Left ventricle myocardium superior (tissue), 1 donor: ENCODE measurements at regions not wholly inside any gene's neighbourhood (a gene's known extent, or its start where the extent isn't known, plus 50 kb on each side); places are given as distances from the start of the nearest gene placed in this dataset.

Experiments
- ATAC-seq: fragments of 200-7000 bp; cut with Tn5 transposase; one replicate; pipeline ENCODE4 v1.9.1; 2020; ENCODE audit warnings: mild to moderate bottlenecking, moderate library complexity
- DNase-seq: peaks from one replicate; pipeline ENCODE4 v3.0.0-alpha.2; 2020
- intact Hi-C: fragments of 100-400 bp; cut with micrococcal nuclease; formaldehyde crosslinking; loops from one replicate; pipeline ENCODE4 v1.11.0; 2022
- donor health status: DM: no; HTN: yes; CAD: no; lungs with severe emphysema.

DNA sequence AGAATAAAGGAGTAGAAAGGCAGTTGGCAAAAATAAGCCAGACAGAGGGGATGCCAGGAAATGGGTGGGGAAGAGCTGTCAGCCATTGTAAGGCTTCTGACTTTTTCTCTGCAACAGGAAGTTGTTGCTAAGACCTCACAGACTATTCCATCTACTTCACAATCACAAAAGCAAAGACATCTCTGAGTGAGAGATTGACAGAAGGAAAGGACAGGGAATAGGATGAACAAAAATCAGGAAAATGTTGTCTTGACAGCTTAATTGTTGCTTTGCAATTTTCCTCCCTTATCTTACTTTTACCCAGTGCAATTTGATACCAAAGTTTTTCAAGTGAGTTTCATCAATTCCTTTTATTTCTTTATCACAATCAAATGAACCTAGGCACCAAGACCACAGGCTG lies 291.2 kb downstream of the CBLN4 start:
- ATAC-seq = no peak
- intact Hi-C loops = no loop called here
- no peak for DNase-seq

DNA sequence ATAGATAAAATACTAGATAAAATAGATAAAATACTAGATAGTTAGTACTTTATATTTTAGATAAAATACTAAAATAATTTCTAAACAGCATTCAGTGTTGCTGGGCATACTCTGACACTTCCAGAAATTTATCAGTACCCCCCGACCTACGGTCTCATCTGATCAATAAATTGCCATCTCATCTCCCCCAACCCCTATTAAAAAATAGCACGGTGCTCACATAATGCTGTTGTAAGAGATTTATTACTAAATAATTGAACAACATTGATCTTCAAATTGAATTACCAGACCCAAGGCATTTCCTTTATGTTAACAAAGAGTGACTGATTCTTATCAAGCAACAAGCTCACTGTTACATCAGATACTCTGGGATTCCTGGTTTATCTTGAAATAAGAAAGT lies 300.9 kb downstream of the CBLN4 start:
- ATAC-seq (no peak), DNase-seq (no peak)
- intact Hi-C loops = no loop called here

DNA sequence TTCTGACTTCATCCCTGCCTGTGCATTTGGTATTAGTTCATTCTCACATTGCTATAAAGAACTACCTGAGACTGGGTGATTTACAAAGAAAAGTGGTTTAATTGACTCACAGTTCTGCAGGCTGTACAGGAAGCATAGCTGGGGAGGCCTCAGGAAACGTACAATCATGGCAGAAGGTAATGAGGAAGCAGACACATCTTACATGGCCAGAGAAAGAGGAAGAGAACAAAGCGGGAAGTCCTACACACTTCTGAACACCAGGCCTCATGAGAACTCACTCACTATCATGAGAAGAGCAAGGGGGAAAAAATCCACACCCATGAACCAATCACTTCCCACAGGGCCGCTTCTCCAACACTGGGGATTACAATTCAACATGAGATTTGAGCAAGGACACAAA lies 303.9 kb downstream of the CBLN4 start:
- ATAC-seq (no peak), DNase-seq (no peak)
- intact Hi-C loops = no loop called here

DNA sequence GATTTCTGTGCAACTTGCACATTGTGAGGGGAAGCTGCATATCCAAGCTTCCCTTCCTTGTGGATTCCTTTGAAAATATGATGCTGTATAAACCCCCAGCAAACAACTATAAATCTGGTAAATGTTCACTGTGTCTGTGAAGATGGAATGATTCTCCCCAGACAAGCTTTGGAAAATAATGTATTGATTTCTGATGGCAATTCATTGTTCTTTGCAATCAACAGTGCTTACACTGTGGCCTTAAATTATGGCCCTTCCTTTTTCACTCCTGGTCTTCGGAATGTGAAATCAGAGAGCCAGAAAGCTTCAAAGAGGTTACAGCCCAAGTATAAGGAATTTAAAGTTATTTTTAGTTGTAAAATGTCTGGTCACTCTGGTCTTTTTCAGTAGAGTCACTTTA lies 308.8 kb downstream of the CBLN4 start:
- DNase-seq = no peak
- intact Hi-C loops = no loop called here
- ATAC-seq = no peak

DNA sequence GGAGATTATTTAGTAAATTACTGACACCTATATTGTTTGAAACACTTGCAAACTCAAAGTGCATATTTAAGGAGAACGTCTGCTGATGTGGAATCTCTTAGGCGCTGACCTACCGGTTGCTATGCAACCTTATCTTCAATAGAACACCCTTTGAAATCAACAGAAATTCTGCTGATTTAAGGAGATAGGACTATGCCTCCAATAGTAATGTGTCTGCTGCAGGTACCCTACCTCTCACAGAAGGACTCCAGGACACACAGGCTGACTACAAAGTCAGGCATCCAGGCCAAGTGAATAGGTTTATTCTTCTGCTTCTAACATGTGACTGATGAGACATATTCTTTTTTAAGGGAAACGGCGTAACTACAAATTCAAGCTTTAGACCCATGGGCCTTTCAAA lies 311.7 kb downstream of the CBLN4 start:
- intact Hi-C loops = no loop called here
- ATAC-seq = no peak
- no peak for DNase-seq

DNA sequence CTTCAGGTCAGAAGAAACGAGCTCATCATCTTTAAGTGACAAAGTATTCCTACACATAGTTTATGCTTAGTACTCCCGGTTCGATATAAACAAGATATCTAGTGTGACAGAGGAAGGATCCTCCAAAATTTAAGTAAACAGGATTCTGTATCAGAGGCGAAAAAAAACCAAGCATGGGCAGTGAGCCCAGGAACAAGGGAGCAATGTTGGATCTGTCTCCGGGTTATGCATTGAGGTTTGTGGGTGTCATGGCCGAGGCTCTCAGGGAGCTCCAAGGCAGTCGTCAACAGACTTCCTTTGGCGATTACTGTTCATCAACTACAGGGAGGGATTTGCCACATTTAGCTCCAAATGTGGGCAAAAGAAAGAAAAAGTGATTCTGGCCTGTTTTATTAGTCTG lies 319.5 kb downstream of the CBLN4 start:
- intact Hi-C loops = no loop called here
- ATAC-seq (no peak), DNase-seq (no peak)

DNA sequence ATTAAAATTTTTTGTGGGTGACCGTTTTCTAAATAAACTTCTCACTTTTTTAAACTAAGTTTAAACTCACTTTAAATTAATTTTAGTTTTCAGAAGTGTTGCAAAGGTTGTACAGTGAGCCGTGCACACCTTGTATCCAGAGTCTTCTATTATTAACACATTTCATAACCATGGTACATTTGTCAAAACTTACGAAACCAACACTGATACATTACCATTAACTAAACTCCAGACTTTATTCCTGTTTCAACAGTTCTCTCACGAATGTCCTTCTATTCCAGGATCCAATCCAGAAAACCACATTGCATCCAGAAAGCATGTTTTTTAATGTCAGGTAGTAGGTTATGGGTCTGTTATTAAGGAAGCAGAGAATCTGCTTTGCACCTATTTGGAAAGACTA lies 319.9 kb downstream of the CBLN4 start:
- intact Hi-C loops = no loop called here
- DNase-seq = no peak
- ATAC-seq = no peak

DNA sequence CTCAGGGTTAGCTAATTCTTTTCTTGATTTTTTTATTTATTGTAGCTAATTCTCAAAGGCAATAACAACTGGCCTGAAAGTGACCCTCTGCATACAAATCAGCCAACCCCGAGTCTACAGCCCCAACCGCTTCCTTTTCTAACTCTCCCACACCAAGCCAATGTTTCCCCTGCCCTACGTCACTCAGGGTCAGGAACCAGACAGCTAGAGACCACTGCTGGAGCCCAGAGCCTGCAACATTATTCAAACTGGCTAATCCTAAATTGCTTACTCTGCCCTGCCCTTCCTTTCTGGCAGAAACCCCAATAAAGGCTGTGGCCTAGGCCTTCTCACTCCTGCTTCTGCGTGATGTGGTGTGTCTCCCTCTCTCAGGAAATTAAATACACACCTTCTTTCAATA lies 320.7 kb downstream of the CBLN4 start:
- no peak for ATAC-seq
- DNase-seq = peak; percentile 11
- intact Hi-C loops = no loop called here

DNA sequence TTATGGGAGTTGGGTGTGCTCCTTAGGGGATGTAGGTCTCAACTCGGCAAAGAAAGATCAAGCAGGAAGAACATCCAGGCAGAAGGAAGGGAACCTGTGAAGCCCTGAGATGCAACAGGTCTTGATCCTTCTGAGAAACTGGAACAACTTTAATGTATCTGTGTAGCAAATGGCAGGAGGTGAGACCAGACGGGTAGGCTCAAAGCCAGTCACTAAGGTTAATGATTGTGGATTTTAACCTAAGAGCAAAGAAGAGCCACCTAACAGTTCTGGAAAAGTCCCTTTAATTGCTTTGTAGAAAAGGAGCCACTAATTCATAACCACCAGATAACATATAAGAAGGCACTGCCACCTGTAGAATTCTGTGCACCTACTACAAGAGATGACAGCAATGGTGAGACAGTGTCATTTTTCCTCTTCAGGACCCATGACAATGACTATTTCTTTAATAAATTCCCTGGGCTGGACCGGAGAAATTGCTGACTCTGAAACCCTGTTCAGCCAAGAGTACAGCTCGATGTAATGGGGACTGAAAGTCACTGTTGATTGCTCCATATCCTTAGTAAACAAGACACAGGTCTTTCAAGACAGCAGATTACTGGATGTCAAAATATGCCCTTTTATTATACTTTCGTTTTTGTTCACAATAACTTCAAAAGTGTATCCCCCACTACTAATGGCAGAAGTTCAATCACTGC lies 326.2 kb downstream of the CBLN4 start:
- no peak for DNase-seq
- ATAC-seq = no peak
- intact Hi-C loops = no loop called here

DNA sequence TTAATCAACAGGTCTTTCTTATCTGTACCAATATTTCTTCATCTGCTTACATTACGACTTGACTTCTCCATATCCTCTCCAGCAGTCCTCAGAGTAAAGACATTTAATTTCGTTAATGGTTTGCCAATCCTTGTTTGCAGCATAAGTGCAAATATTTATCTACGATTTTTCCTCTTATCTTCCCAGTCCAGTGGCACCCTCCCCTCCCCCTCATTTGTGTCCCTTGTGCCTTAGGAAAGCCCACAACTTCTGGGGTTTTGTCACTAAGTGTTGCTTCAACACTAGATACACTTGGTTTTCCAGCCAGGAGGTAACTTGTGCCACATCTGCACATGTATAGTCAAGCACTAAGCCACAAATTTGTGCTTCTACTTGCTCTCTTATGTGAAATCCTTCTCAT lies 327.2 kb downstream of the CBLN4 start:
- DNase-seq (no peak), ATAC-seq (no peak)
- intact Hi-C loops = no loop called here

DNA sequence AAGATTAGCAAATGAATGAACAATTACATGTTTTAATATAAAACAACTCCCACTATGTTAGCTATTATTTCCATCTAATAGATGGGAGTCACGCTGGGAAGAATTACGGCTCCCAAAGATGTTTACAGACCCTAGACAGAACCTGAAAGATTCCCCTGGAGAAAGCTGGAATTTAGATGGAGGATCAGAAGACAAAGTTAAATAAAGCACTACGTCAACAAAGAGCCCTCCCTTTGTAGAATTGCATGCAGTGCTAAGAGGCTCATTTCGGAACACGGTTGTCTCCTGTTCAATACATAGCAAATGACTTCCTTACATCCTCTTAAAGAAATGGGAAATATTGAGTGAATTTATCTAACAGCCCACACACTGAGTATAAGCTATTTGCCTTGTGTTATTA lies 328.3 kb downstream of the CBLN4 start:
- intact Hi-C loops = no loop called here
- DNase-seq (no peak), ATAC-seq (no peak)

DNA sequence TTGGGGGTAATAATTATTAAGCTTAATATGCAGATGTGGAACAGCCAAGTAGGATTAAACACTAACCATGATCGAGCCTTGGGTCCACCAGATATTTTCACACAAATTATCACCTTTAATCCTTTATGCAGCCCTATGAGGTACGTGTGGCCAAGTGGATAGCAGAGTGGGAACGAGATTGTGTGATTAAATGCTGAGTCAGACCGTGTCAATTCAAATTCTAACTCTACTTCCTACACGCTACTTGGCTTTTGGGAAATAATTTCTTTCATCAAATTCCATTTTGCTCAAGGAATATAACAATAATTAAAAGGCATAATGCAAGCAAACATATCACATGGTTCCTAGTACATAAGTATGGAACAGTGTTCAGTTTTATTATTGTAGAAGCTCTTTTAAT lies 329.2 kb downstream of the CBLN4 start:
- intact Hi-C loops = no loop called here
- ATAC-seq = no peak
- no peak for DNase-seq

DNA sequence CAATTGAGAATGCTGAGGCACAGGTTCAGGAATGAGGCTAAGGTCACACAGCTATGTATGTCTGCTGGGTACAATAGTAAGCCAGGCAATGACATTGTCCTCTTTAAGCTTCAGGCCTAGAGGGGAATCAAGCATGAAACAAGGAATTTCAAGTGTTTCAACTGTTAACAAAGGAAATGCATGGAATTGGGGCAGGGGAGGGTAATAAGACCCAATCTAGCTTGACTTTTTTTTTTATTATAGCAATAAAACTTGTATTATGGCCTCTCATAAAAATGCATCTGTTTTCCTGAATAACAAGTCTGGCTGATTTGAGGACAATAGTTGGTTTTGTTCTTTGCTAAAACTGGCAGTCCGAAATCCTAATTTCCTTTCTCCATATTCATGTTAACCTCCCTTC lies 336.7 kb downstream of the CBLN4 start:
- intact Hi-C loops = no loop called here
- DNase-seq = no peak
- ATAC-seq = no peak

DNA sequence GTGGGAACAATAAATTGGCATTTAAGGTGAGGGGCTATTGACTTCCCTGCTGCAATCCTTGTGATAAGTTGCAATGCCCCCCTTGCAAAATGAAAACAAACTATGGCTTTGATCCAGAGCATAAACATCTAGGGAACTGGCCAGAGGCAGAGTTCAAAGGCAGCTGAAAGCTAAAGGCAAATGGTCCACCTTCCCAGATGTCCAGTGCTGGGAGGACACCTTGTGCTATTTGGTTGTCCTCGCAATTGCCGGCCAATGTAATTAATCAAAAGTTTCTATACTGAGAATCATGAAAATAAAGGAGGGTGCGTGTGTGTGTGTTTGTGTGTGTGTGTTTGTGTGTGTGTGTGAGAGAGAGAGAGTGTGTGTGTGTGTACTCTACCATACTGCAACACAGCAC lies 337.4 kb downstream of the CBLN4 start:
- DNase-seq (no peak), ATAC-seq (no peak)
- intact Hi-C loops = no loop called here

DNA sequence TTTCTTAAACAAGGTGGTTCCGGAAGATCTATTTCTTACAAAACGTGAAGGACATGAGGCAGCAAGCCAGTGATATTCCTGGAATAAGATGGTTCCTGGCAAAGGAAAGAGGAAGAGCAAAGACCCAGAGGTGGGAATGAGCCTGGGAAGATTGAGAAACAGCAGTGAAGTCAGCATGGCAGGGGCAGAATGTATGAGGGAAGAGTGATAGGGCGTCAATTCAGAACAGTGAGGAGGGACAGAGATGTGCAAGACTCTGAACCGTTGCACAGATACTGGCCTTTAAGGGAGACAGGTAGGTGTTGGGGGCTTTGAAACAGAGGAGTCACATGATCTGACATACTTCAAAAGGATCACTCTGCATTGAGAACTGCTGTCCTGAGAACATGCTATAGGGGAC lies 338.3 kb downstream of the CBLN4 start:
- ATAC-seq (no peak), DNase-seq (no peak)
- intact Hi-C loops = no loop called here

DNA sequence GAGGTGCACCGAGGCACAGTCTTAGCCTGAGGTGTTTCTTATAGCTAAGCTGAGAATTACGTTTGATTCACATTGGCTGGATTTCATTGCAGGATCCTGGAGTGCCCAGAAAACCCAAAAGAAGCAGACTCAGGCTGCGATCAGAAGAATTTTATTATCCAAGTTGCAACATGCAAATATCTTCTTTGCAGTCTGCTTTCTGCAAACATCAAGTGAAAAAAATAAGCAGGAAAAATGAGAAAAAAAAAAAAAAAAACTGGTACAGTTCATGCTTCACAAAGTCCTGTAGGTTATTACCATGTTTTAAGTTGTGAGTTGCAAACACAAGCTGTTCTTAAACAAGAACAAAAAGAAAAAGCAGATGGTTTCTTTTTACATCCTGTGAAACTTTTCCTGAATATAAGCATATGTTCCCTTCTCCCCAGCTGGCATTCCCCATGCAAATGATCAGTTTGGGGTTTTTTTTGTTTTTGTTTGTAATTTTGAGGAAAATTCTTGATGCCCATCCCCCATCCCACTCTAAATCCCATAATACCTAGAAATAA lies 349.0 kb downstream of the CBLN4 start:
- ATAC-seq (no peak), DNase-seq (no peak)
- intact Hi-C loops = no loop called here

DNA sequence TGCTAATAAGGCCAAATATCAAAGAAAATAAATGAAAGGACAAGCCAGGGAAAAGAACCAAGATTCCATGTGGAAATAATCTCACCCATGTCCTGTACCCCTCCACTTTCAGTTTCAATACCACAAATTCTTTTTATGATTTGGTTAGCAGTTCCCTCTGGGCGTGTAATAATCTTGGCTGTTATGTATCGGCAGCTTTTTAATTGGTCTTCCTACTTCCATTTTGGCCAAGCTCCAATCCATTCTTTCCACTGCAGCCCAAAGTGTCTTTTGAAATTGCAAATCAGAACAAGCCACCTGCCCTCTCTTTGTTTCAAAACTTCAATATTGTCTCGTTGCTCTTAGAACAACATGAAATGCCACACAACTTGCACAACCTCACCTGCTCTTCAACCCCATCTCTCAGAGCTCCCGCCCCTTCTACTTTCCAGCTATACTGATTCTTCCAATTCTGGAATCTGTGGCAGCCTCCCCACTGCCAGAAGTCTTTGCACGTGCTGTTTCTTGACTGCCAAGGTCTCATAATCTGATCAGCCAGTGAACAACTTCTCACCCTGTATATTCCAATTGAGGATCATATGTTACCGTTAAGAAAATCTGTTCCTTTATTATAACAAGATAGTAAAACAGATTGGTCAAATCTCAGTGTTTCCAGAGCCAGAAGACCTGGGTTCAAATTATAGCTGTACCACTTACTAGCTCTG lies 354.5 kb downstream of the CBLN4 start:
- intact Hi-C loops = no loop called here
- no peak for DNase-seq
- no peak for ATAC-seq

DNA sequence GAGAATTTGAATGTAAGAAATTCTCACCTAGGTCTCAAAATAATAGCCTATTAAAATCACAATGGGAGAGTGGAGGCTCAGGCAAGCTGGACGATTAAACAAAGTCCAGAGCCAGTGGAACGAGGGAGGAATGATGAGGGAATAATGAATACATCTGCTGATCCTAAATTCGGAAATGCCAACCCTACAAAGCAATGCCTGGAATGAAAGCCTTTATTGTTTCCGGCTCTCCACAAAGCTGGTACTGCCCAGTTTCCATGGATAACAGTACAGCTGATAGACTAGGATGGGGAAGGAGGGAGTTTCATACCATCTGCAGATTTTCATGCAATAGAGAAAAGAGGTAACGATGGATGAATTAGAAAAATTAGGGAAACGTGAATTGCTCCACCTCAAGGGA lies 356.1 kb downstream of the CBLN4 start:
- intact Hi-C loops = no loop called here
- no peak for ATAC-seq
- DNase-seq = no peak

DNA sequence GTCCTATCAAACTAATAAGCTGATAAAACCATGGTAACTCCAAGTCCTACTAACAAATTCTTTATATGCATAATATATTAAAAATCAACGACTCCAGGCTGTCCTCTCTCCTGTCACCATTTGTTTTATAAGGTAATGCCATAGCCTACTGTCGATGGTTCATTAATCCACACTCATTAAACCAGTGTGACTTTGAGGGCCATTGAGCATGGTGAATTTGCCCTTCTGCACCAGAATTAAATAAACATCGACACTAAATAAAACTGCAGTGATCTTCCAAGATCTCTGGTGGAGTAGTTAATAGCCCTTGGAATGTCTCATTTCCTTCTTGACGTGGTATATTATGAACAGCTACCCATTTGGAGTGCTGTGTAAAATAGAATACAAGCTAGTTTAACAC lies 358.5 kb downstream of the CBLN4 start:
- ATAC-seq (no peak), DNase-seq (no peak)
- intact Hi-C loops = no loop called here

DNA sequence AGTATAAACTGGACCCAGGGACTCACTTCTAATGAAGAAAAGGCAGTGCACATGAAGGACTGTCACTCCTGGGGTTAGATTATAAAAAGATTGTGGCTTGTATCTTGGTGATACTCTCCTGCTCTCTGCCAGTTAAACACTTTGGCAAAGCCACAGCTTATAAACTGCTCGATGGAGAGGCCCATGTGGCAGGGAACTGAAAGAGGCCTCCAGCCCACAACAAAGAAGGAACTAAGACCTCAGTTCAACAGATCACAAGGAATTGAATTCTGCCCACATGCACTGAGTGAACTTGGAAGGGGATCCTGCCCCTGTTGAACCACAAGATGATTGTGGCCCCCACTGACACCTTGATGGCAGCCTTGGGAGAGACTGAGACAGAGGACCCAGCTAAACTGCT lies 363.8 kb downstream of the CBLN4 start:
- intact Hi-C loops = no loop called here
- ATAC-seq = no peak
- DNase-seq = no peak

DNA sequence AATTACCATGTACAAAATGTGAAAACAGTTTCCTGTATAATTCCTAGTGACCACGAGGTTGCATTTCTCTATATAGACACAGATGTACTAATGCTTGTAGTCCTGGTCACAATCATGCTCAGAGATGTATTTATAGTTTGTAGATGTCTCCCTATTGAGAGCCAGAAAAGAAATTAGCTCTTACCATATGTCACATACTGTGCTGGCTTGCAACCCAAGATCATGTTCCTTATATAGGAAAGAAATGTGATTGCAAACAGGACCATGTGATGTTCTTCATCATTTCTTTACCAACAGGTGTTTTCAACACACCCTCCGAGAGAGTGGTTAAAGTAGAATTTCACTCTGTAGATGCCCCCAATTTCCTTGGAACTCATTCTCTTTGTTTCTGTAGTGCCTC lies 369.4 kb downstream of the CBLN4 start:
- no peak for ATAC-seq
- no peak for DNase-seq
- intact Hi-C loops = no loop called here
